ENCODE measurements at regions not wholly inside any gene's neighbourhood (a gene's known extent, or its start where the extent isn't known, plus 50 kb on each side); places are given as distances from the start of the nearest gene placed in this dataset.

DNA sequence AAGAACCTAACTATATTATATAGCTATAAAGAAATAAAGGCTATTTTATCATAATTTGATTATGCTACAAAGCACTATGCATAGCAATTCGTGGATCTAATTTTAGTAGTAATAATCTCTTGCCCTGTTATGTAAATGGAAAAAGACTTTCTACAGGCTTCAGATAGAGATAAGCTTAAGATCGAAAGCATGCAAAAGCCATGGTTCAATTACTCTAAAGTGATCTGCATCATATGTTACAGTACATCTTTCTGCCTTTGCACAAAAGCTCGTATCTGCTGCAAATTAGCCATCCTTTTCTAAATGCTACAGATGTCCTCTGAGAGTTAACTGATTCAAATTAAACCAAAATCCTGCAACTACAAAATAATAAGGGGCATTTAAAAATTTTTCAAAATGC lies 234.8 kb upstream of the TMEM161B start:
- Histone ChIP-seq H3K27me3 (ENCODE audit: insufficient read depth) (no peaks in the 10 kb centered on the region), H3K79me2 (replicated peaks; ENCODE audit: insufficient read depth) (no peaks in the 10 kb centered on the region), H3K27ac (ENCODE audit: low read depth) (no peak overlapping the region), H3K4me1 (ENCODE audit: insufficient read depth) (peaks cover 10% of the 10 kb centered on the region), H4K20me1 (replicated peaks; ENCODE audit: insufficient read depth) (no peaks in the 10 kb centered on the region), H3F3A (replicated peaks; ENCODE audit: low read depth) (no peaks in the 10 kb centered on the region), H3K4me3 (no peak overlapping the region), H2AFZ (no peak overlapping the region), H3K36me3 (ENCODE audit: insufficient read depth) (no peaks in the 10 kb centered on the region), H3K9me2 (ENCODE audit: insufficient read depth) (no peaks in the 10 kb centered on the region; the same call in 1 of the 2 replicates), H3K4me2 (no peak overlapping the region)
- Mint-ChIP-seq H3K36me3 (ENCODE audit: low read depth) (no peaks in the 10 kb centered on the region), H3K4me1 (peaks cover 11% of the 10 kb centered on the region), H3K4me3 (no peak overlapping the region), H3K27ac (no peak overlapping the region), H3K27me3 (ENCODE audit: insufficient read depth, low read depth, poor library complexity) (no peaks in the 10 kb centered on the region), H3K9me3 (no peaks in the 10 kb centered on the region)
- TF ChIP-seq, protein P1, sequence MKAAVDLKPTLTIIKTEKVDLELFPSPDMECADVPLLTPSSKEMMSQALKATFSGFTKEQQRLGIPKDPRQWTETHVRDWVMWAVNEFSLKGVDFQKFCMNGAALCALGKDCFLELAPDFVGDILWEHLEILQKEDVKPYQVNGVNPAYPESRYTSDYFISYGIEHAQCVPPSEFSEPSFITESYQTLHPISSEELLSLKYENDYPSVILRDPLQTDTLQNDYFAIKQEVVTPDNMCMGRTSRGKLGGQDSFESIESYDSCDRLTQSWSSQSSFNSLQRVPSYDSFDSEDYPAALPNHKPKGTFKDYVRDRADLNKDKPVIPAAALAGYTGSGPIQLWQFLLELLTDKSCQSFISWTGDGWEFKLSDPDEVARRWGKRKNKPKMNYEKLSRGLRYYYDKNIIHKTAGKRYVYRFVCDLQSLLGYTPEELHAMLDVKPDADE (IDR thresholded peaks at IDR 0.05): no peak
- TF ChIP-seq ZNF331 (CRISPR knock-in tag; IDR thresholded peaks at IDR 0.05; ENCODE audit: low read depth): no peak
- TF ChIP-seq, protein P2, sequence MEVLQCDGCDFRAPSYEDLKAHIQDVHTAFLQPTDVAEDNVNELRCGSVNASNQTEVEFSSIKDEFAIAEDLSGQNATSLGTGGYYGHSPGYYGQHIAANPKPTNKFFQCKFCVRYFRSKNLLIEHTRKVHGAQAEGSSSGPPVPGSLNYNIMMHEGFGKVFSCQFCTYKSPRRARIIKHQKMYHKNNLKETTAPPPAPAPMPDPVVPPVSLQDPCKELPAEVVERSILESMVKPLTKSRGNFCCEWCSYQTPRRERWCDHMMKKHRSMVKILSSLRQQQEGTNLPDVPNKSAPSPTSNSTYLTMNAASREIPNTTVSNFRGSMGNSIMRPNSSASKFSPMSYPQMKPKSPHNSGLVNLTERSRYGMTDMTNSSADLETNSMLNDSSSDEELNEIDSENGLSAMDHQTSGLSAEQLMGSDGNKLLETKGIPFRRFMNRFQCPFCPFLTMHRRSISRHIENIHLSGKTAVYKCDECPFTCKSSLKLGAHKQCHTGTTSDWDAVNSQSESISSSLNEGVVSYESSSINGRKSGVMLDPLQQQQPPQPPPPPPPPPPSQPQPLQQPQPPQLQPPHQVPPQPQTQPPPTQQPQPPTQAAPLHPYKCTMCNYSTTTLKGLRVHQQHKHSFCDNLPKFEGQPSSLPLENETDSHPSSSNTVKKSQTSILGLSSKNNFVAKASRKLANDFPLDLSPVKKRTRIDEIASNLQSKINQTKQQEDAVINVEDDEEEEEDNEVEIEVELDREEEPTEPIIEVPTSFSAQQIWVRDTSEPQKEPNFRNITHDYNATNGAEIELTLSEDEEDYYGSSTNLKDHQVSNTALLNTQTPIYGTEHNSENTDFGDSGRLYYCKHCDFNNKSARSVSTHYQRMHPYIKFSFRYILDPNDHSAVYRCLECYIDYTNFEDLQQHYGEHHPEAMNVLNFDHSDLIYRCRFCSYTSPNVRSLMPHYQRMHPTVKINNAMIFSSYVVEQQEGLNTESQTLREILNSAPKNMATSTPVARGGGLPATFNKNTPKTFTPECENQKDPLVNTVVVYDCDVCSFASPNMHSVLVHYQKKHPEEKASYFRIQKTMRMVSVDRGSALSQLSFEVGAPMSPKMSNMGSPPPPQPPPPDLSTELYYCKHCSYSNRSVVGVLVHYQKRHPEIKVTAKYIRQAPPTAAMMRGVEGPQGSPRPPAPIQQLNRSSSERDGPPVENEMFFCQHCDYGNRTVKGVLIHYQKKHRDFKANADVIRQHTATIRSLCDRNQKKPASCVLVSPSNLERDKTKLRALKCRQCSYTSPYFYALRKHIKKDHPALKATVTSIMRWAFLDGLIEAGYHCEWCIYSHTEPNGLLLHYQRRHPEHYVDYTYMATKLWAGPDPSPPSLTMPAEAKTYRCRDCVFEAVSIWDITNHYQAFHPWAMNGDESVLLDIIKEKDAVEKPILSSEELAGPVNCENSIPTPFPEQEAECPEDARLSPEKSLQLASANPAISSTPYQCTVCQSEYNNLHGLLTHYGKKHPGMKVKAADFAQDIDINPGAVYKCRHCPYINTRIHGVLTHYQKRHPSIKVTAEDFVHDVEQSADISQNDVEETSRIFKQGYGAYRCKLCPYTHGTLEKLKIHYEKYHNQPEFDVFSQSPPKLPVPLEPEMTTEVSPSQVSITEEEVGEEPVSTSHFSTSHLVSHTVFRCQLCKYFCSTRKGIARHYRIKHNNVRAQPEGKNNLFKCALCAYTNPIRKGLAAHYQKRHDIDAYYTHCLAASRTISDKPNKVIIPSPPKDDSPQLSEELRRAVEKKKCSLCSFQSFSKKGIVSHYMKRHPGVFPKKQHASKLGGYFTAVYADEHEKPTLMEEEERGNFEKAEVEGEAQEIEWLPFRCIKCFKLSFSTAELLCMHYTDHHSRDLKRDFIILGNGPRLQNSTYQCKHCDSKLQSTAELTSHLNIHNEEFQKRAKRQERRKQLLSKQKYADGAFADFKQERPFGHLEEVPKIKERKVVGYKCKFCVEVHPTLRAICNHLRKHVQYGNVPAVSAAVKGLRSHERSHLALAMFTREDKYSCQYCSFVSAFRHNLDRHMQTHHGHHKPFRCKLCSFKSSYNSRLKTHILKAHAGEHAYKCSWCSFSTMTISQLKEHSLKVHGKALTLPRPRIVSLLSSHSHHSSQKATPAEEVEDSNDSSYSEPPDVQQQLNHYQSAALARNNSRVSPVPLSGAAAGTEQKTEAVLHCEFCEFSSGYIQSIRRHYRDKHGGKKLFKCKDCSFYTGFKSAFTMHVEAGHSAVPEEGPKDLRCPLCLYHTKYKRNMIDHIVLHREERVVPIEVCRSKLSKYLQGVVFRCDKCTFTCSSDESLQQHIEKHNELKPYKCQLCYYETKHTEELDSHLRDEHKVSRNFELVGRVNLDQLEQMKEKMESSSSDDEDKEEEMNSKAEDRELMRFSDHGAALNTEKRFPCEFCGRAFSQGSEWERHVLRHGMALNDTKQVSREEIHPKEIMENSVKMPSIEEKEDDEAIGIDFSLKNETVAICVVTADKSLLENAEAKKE (CRISPR knock-in tag; IDR thresholded peaks at IDR 0.05): no peak
- TF ChIP-seq, protein P3, sequence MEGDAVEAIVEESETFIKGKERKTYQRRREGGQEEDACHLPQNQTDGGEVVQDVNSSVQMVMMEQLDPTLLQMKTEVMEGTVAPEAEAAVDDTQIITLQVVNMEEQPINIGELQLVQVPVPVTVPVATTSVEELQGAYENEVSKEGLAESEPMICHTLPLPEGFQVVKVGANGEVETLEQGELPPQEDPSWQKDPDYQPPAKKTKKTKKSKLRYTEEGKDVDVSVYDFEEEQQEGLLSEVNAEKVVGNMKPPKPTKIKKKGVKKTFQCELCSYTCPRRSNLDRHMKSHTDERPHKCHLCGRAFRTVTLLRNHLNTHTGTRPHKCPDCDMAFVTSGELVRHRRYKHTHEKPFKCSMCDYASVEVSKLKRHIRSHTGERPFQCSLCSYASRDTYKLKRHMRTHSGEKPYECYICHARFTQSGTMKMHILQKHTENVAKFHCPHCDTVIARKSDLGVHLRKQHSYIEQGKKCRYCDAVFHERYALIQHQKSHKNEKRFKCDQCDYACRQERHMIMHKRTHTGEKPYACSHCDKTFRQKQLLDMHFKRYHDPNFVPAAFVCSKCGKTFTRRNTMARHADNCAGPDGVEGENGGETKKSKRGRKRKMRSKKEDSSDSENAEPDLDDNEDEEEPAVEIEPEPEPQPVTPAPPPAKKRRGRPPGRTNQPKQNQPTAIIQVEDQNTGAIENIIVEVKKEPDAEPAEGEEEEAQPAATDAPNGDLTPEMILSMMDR (conservative IDR thresholded peaks at IDR 0.05; ENCODE audit: low read depth in 2 of 2): no peak
- no peak for TF ChIP-seq CREB1 (CRISPR knock-in tag; IDR thresholded peaks at IDR 0.05; ENCODE audit: low read depth)
- TF ChIP-seq ZNF114 (CRISPR knock-in tag; IDR thresholded peaks at IDR 0.05): no peak
- TF ChIP-seq EZH2 (IDR thresholded peaks at IDR 0.05; ENCODE audit: low read depth, unreplicated experiment): no peak
- TF ChIP-seq POLR2AphosphoS5 (IDR thresholded peaks at IDR 0.05; ENCODE audit: low read depth): no peak
- TF ChIP-seq, protein P4, sequence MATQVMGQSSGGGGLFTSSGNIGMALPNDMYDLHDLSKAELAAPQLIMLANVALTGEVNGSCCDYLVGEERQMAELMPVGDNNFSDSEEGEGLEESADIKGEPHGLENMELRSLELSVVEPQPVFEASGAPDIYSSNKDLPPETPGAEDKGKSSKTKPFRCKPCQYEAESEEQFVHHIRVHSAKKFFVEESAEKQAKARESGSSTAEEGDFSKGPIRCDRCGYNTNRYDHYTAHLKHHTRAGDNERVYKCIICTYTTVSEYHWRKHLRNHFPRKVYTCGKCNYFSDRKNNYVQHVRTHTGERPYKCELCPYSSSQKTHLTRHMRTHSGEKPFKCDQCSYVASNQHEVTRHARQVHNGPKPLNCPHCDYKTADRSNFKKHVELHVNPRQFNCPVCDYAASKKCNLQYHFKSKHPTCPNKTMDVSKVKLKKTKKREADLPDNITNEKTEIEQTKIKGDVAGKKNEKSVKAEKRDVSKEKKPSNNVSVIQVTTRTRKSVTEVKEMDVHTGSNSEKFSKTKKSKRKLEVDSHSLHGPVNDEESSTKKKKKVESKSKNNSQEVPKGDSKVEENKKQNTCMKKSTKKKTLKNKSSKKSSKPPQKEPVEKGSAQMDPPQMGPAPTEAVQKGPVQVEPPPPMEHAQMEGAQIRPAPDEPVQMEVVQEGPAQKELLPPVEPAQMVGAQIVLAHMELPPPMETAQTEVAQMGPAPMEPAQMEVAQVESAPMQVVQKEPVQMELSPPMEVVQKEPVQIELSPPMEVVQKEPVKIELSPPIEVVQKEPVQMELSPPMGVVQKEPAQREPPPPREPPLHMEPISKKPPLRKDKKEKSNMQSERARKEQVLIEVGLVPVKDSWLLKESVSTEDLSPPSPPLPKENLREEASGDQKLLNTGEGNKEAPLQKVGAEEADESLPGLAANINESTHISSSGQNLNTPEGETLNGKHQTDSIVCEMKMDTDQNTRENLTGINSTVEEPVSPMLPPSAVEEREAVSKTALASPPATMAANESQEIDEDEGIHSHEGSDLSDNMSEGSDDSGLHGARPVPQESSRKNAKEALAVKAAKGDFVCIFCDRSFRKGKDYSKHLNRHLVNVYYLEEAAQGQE (IDR thresholded peaks at IDR 0.05; ENCODE audit: unreplicated experiment): no peak
- no peak for TF ChIP-seq EZH2phosphoT487 (IDR thresholded peaks at IDR 0.05; ENCODE audit: unreplicated experiment)
- no peak for TF ChIP-seq NANOG (IDR thresholded peaks at IDR 0.05; ENCODE audit: borderline replicate concordance)
- no peak for TF ChIP-seq STAT1 (IDR thresholded peaks at IDR 0.05; ENCODE audit: unreplicated experiment)
- no peak for TF ChIP-seq JUNB (IDR thresholded peaks at IDR 0.05; ENCODE audit: unreplicated experiment)
- no peak for DNase-seq (ENCODE audit: low spot score)
- ATAC-seq: no peak

All from GM23338 (cell line).